Kidney tubule cell (primary cell): ENCODE measurements at regions not wholly inside any gene's neighbourhood (a gene's known extent, or its start where the extent isn't known, plus 50 kb on each side); places are given as distances from the start of the nearest gene placed in this dataset.

ENCODE experiments used
- DNase-seq: peaks from one replicate; pipeline ENCODE4 v3.0.0-alpha.2; 2018; ENCODE audit warnings: low spot score

DNA sequence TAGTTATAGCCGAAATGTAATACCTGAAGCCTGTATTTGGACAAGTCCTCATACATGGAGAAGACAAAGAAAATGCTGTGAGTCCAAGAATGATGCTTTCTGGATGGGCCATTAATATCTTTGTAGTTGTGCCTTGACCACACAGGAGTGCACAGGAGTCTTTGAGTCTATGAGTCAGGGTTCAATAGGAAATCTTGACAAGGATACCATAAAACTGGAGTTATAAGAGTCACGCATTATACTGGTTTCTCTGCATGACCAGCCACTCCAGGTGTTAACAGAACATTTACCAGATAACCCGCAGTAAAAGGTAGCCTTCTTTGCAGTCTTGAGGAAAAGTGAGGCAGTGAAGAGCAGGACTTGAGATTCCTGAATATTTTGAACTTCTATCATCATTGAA, 464.6 kb upstream of the PKN2 start:
- no peak for DNase-seq

DNA sequence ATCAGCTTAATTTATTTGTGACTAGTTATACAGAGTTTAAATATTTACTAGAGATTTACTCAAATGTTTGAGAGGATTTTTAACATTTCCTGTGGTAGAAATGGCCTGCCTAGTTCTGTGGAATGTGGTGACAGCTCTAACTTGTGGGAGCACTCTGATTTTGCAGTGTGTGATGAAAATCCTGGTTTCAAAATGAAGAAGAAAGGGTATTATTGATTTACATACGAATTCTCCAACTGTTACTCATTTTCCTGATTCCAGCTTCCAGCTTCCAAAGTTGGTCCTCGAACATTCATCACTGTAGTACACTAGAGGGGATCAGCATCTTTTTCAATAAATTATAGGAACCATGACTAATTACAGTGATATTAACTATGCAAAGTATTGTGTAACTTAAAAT, 462.7 kb upstream of the PKN2 start:
- DNase-seq: peak; percentile 52

DNA sequence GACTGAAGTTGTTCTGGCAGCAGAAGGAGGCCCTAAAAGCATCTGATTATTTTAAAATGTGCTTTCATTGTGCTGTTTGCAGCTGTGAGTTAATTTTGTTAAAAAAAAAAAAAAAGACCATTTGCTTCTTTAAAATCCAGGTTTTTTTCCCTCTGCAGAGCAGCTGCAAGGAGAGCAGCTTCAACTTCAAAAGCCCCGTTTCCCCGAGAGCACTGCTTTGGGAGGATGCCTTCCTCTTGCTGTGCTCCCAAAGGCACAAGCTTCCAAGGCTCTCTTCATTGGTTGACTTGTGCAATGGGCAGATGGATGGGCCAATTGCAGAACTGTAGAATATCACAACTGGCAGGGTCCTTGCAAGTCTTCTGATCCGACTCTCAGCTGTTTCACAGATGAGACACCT, 459.2 kb upstream of the PKN2 start:
- DNase-seq: no peak

DNA sequence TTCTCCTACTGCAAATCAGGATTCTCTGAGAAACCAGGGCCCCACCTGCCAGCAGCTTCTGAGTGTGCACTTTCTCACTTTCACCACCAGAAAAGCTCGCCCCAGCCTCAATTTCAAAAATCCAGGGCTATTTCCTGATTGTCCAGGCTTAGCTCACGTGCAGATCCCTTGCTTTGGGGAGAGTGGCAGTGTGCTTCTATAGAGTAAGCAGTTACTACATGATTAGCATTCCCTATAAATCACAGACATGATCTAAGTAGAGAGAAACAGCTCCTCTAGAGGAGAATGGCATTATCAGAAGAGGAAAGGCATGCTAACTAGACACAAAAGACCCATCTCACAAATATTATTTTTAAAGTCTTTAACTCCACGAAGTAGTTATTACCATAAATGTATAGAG, 456.0 kb upstream of the PKN2 start:
- no peak for DNase-seq

DNA sequence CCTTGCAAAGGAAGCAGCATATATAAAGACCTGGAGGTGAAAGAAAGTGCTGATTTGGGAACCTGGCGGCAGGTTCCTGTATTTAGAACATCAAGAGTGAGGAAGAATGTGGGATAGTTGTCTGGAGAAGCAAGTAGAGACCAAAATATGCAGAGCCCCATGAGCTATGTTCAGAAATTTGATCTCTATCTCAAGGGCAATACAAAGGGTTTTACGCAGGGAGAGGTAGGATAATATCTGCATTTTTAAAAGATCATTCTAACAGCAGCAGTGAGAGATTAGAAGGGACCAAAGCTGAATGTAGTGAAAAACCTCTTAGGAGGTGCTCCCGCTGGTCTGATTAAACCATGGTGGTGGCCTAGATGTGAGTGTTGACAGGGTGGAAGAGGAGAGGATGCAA, 453.9 kb upstream of the PKN2 start:
- no peak for DNase-seq

DNA sequence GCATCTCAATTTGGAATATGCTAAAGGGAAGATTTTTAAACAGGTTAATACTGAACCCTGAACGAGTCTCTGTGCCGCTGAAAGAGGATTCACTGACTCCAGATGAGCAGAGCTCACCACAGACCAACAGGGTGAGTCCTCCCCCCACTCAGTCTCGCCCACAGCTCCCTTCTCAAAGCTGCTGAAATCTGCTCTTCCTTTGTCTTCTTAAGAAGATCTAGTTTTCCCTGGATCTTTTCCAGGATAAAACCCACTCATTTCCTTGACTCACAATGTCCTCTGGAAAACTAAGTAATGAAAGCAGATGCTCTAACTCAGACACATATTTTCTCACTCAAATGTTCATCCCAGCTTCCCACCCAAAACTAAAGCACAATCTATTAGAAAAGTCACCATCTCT, 447.0 kb upstream of the PKN2 start:
- peak; percentile 15 for DNase-seq

DNA sequence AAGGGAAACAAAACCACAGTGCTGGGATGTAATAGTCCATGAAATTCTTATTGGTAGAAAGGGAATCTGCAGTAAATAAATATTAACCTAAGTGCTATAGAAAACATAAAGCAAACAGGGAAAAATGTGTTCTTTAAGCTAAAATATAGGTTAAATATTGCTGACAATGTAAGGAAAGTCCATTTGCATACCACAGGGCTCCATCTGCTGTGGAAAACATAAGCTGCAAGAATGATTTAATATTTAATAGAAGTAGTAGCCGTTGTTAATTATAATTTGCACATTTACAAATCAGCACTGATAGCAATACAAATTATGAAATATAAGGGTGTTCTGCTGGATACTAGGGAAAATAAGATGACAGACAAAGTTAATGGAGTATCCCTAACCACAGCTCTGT, 444.9 kb upstream of the PKN2 start:
- DNase-seq: no peak

DNA sequence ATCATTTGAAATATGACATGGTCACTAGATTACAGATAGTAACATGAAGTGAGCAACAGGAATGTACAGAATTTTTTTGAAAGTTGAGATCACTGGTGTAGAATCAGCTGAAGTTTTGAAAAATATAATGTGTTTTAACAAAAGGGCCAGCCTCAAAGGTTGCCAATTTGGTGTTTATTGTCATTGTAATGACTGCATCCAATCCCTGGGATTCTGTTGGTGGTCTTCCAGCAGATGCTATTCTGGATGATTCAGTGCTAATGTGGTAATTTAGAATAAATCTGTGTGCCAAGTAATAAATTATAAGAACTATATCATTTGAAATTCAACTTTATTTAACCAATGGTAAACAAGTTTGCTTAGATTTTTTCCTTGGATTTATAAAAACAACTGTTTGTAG, 436.4 kb upstream of the PKN2 start:
- DNase-seq: no peak

DNA sequence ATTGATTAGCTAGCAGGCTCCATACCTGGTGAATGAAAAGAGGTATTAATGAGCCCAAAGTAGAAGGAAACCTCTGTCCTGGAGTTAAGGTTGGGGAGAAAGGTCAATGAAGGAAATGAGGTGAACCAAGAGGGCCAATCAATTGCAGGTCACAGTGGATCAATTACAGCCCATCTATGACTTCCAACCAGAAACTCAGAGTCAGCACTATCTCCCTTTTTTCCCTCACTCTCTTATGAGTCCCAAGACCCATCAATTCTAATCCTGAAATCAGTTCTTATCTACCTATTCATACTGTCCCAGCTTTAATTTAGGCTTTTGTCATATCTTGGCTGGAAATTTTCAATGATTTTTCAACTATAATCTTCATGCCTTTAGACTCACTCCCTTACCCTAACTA, 433.2 kb upstream of the PKN2 start:
- no peak for DNase-seq

DNA sequence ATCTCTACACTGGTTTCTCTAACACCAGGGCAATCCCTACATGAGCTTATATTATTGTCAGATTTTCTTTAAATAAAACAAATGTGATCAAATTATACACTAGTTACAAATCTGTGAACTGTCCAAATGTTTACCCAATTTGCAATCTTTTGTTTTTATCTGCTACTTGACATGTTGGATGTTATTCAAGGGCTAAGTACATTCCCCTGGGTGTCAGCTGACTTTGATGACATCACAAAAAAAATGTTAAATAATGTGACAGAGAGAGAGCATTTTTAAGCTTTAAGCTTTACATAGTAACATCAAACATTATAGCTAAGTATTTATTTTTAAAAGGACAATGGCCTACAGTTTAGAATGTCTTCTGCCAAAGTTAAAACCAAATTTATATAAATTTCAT, 431.3 kb upstream of the PKN2 start:
- no peak for DNase-seq

DNA sequence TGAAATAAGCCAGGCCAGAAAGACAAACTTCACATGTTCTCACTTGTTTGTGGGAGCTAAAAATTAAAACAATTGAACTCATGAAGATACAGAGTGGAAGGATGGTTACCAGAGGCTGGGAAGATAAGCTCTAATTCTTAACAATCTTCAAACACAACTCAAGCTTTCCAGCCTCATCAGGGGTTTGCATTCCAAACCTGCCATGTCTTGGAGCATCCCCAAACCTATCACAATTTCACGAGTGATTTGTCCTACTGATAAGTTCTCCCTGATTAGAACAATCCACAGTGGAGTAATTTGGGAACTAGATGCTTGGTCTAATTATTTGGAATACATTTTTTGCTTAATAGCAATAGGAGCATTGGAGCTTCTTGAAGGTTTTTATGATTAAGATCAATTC, 418.5 kb upstream of the PKN2 start:
- no peak for DNase-seq

DNA sequence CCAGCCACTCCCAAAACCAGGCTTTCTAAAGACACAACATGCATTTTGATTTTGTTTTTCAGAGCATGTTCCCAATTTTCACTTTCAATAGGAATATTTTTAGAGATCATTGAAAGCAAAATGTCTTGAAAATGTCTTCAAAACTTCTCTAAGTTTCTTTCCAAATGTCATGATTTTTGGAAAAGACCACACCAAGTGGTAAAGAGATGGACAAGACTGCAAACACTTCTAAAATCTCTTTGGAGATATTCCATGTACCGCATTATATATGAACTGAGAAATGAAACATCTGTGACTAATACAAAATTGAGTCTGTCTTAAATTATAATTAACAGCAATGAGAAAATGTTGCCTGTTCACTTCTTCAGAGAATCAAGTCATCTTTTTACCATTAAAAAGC, 418.0 kb upstream of the PKN2 start:
- no peak for DNase-seq

DNA sequence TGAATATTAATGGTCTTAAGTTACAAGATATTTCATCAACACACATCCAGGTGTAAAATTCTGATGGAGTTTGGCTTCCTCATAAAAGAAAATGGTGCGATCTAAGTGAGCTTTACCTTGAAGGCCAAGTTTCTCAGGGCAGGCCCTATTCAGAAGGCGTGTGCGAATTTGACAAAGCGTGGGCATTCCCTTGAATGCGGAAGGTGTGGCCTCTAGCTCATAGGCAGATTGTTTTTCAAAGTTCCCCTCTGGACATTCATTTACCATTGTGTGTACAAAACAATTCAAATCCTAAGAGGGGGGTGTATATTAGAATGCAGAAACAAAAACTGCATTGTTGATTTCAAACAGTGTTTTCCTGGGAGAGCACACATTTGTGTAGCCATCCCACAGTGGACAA, 411.9 kb upstream of the PKN2 start:
- no peak for DNase-seq

DNA sequence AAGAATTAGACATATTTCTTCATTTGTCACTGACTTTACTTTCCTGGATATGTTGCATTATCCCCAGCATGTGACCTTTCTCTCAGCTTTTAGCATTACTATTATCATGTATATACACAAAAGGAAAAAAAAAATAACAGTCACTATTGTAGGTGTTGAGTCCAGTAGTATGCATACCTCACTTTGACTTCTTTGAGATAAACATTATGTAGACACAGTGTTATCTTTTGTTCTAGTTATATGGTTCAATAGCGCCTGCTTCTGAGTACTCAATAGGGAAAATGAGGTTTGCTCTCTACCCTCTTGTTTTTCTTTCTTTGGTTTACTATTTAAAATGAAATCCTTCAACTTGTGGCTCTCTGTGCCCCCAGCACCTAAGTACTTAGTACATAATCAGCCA, 409.6 kb upstream of the PKN2 start:
- DNase-seq: no peak

DNA sequence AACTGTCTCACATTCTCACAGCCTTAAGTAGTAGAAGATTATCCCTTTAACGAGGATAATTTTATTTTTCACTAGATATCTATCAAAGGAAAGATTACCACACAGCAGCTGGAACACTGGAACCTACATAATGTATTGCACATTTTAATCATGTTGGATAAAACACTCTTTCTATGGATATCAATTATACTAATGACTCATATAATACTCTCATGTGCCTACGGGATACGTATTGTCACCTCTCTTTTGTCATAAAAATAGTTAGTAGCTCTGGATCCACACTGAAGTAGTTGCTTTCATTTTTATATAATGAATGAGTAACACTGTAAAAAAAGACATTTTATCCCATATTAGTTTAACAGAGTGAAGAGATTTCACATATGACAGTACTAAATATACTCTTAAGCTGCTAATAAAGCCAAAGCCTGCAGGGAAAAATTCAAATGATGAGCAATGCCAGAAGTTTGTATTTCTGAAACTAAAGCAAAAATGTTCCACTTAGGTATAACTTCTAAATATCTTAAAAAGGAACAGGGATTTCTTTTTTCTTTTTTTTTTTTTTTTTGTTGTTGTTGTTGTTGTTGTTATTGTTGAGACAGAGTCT, 408.7 kb upstream of the PKN2 start:
- no peak for DNase-seq

DNA sequence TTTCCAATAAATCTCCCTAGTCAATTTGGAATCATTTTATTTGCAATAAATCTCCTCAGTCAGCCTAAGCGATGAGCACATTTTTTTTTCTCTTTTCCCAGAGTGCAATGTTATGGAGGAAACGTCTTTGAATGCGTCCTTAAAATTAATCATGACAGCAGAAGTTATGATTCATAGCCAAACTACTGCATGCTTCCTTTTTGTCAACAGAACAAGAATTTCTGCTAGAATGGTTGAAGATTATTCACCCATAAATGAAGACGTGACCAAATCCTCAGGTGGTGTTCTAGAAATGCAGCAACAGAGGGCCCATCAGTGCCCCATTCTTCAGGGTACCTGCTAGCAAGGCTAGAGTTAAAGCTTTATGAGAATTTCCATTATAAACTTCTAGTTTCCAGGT, 407.9 kb upstream of the PKN2 start:
- peak; percentile 86 for DNase-seq

DNA sequence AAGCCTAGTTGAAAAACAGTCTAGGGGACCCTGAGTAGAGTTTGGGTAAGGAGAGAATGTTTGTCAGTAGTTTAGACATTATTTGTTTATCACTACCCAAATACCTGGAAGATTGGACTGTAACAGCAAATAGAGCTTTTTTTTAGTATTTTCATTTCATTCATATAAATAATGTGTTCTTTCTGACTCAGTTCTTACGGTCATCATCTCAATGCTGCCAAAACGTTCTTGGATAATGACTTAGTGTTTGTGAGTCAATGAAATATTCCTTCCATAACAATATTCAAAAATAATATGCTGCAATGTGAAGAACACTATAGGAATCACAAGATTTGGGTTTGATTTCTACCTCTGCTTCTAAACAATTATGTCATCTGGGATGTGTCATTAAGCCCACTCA, 400.0 kb upstream of the PKN2 start:
- DNase-seq: no peak

DNA sequence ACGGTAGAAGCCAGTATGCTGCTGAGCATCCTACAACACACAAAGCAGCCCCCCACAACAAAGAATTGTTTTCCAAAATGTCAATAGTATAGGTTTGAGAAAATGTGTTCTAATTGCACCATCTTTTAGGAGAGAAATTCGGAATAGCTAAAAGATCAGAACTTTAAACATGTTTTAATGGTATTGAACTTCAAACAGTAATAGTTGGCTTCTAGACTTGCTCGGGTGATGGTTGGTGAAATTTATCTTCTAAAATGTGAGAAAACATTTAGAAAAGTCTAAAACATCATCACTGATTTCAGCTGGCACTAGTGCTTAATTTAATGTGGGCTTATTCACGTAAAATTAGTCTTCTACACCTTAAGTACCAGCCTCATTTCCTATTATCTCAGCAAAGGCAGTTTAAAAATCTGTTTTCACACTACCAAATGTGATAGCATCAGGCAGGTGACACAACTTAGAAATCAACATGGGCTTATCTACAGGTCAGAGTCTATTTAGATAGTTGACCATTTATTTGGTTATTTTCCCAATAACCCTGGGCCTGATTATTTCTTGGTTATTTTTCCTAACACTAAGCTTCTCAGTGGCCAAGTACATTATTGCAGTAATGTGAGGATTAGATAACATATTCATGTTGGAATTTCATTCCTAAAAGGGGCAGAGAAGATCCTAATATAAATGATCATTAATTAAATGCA, 399.3 kb upstream of the PKN2 start:
- no peak for DNase-seq

DNA sequence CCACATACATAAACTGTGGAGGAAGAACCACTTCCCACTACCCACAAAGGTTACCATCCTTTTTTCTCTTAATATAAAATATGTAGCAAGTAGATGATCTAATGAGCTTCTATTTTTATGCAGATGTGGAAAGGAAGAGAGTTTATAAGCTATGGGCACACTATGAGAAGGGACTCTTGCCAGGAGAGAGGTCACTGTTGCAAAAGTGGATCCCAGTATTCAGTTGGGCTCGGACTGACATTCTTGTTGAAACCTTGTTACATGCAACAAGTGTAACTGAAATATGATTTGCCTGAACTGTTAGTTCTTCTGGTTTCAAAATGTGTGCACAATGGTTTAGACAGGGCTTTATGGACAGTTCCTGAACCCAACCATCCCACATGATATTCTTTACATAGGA, 397.4 kb upstream of the PKN2 start:
- DNase-seq: no peak

DNA sequence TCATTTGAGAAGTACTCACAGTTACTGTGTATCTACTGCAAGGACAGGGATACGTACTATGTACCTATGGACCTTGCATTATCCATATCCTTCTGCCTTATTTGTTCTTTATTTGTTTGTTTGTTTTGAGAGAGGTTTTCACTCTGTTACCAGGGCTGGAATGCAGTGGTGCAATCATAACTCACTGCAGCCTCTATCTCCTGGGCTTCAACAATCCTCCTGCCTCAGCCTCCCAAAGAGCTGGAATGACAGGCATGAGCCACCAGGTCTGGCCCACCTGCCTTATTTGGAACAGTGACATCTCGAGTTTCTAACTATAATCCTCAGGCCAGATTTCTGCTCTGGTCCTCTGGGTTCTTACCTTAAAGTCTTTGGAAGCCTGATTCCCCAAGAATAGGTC, 395.5 kb upstream of the PKN2 start:
- DNase-seq: no peak

DNA sequence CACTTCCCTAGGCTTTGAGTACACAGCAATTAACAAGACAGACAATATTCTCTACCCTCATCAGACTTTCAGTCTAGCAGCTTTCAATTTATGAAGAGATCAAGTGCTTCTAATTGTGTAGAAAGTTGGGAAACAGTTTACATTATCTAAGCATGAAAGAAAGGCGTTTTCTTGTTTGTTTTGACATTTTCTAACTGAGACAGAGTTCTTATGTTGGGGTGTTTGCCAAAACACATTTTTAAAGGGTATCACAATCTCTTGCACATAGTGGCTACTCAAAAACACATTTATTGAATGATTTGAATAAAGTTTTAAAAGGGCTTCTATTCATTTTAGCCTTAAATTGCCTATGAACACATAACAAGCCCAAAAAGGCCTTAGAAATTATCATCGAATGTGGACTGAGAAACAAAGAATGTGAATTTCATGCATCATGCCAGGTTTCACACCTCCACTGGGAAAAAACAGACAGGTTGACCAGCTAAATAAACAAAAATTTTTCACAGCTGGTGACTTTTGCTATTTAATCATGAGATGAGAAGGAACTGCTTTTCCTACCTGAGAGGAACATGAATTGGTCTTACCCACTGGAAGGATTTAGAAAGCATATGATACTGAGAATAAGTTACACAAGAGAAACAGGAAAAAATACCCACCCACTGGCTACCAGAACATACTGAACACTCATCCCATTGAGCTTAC, 394.5 kb upstream of the PKN2 start:
- no peak for DNase-seq

DNA sequence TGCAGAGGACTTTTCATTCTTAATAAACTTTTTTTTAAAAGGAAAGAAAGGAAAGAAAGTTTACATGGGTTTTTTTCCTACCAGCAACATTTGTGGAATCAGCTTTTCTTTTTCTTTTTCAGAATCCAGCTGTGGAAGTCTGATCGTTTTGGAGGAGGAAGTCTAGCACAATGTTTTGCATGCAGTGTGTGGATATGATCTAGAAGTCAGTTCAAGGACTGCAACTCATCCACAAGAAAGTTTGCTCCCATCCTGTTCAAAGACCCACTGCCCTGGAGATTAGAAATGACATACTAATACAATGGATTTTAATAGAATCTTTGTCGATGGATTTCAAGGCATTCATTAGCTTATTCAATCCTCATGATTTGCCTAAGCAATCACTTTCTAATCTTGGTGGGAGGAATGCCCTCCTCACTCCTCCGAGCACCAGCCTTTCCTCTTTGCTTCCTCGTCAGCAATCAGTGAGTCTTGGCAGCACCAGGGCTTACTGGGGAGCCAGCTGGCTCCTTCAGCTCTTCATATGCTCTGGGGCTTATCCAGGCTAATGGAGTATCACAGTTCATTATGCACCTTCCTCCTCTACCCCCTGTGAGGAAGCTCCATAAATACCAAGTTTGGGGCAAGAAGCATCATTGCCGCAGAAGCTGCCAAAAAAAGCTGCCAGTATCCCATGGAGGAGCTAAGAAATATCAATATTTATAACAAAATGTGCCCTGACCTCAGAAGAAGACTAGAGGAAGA, 392.3 kb upstream of the PKN2 start:
- no peak for DNase-seq

DNA sequence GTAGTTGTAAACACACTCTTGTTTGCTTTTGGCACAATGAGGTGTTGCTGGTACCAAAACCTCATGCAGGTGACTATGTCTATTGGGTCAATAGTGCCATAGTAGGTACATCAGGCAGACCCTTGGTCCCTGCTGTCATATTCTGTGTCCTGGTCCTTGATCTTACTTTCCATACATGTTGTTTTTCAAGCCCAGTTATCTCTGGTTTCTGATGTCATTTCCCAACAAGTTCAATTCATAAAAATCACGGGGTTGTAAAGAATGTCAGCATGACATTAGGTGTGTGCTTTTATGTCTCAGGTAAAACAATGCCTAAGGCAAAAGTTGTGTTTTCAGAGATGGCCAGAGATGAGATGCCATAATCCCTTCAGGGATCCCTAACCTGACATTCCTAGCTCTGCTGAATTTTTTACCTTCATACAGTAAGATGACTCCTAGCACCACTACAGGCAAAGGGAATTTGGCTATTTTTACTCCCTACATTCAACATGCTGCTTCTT, 390.3 kb upstream of the PKN2 start:
- no peak for DNase-seq
